ENCODE measurements at regions not wholly inside any gene's neighbourhood (a gene's known extent, or its start where the extent isn't known, plus 50 kb on each side); places are given as distances from the start of the nearest gene placed in this dataset.

- Mint-ChIP-seq H3K36me3 (ENCODE audit: insufficient read depth, unreplicated experiment) (no peaks in the 10 kb centered on the region), H3K27me3 (ENCODE audit: unreplicated experiment) (no peaks in the 10 kb centered on the region), H3K9me3 (ENCODE audit: low read depth, unreplicated experiment) (no peaks in the 10 kb centered on the region), H3K4me1 (ENCODE audit: low read depth, unreplicated experiment) (peaks cover 7% of the 10 kb centered on the region), H3K4me3 (ENCODE audit: low read depth, unreplicated experiment) (no peak overlapping the region), H3K27ac (ENCODE audit: unreplicated experiment) (no peak overlapping the region)
- no TSS peak for BruUV-seq (replicated peaks)
- CTCF ChIA-PET: no interaction called here
- TF ChIP-seq CTCF (IDR thresholded peaks at IDR 0.05; ENCODE audit: unreplicated experiment): no peak
- intact Hi-C loops (cut with micrococcal nuclease; ENCODE audit: unreplicated experiment): loop anchor here (1.0 kb wide), 1 partner anchor 329 kb away; no protein-coding TSS in a partner anchor
- DNase-seq: no peak
These were observed 325.0 kb downstream of the PCDH7 start for GRCh38 chr4:31045151-31045550.

- no peak overlapping the region for H3K27ac Mint-ChIP-seq (ENCODE audit: unreplicated experiment)
- BruUV-seq (replicated peaks): no TSS peak
- no peaks in the 10 kb centered on the region for H3K9me3 Mint-ChIP-seq (ENCODE audit: low read depth, unreplicated experiment)
- CTCF ChIA-PET: no interaction called here
- peaks cover 7% of the 10 kb centered on the region for H3K4me1 Mint-ChIP-seq (ENCODE audit: low read depth, unreplicated experiment)
- H3K36me3 Mint-ChIP-seq (ENCODE audit: insufficient read depth, unreplicated experiment): no peaks in the 10 kb centered on the region
- no peak overlapping the region for H3K4me3 Mint-ChIP-seq (ENCODE audit: low read depth, unreplicated experiment)
- H3K27me3 Mint-ChIP-seq (ENCODE audit: unreplicated experiment): no peaks in the 10 kb centered on the region
- peak; percentile 19 for DNase-seq
- intact Hi-C loops (cut with micrococcal nuclease; ENCODE audit: unreplicated experiment): loop anchor here (1.0 kb wide), 1 partner anchor 330 kb away; no protein-coding TSS in a partner anchor
- TF ChIP-seq CTCF (IDR thresholded peaks at IDR 0.05; ENCODE audit: unreplicated experiment): no peak
These were observed 325.7 kb downstream of the PCDH7 start for GRCh38 chr4:31045724-31046318.

GRCh38 chr4:31051151-31051550 is 331.0 kb downstream of the PCDH7 start:
- DNase-seq: no peak
- Mint-ChIP-seq H3K4me1 (ENCODE audit: low read depth, unreplicated experiment) (no peaks in the 10 kb centered on the region), H3K27me3 (ENCODE audit: unreplicated experiment) (peaks cover 5% of the 10 kb centered on the region), H3K9me3 (ENCODE audit: low read depth, unreplicated experiment) (no peaks in the 10 kb centered on the region), H3K4me3 (ENCODE audit: low read depth, unreplicated experiment) (no peak overlapping the region), H3K27ac (ENCODE audit: unreplicated experiment) (no peak overlapping the region), H3K36me3 (ENCODE audit: insufficient read depth, unreplicated experiment) (no peaks in the 10 kb centered on the region)
- CTCF ChIA-PET: no interaction called here
- no TSS peak for BruUV-seq (replicated peaks)
- intact Hi-C loops (cut with micrococcal nuclease; ENCODE audit: unreplicated experiment): no loop called here
- TF ChIP-seq CTCF (IDR thresholded peaks at IDR 0.05; ENCODE audit: unreplicated experiment): no peak

- CTCF ChIA-PET: no interaction called here
- peaks cover 10% of the 10 kb centered on the region for H3K27me3 Mint-ChIP-seq (ENCODE audit: unreplicated experiment)
- intact Hi-C loops (cut with micrococcal nuclease; ENCODE audit: unreplicated experiment): no loop called here
- no peaks in the 10 kb centered on the region for H3K9me3 Mint-ChIP-seq (ENCODE audit: low read depth, unreplicated experiment)
- H3K4me3 Mint-ChIP-seq (ENCODE audit: low read depth, unreplicated experiment): no peak overlapping the region
- DNase-seq: no peak
- no peak for TF ChIP-seq CTCF (IDR thresholded peaks at IDR 0.05; ENCODE audit: unreplicated experiment)
- no peaks in the 10 kb centered on the region for H3K36me3 Mint-ChIP-seq (ENCODE audit: insufficient read depth, unreplicated experiment)
- no peak overlapping the region for H3K27ac Mint-ChIP-seq (ENCODE audit: unreplicated experiment)
- no peaks in the 10 kb centered on the region for H3K4me1 Mint-ChIP-seq (ENCODE audit: low read depth, unreplicated experiment)
- no TSS peak for BruUV-seq (replicated peaks)
These were observed 331.4 kb downstream of the PCDH7 start for GRCh38 chr4:31051565-31051964.

All from Calu3 (cell line).